NCI-H2081 treated with DMSO at 0.1 percent for 48 hours (cell line): ENCODE measurements at regions not wholly inside any gene's neighbourhood (a gene's known extent, or its start where the extent isn't known, plus 50 kb on each side); places are given as distances from the start of the nearest gene placed in this dataset.
A peak's percentile ranks its signal among the peaks of the same experiment; 100 is the strongest.

Experiments
- DNase-seq: peaks from one replicate; lab custom pipeline; 2025; lab: John Stamatoyannopoulos, UW

DNA sequence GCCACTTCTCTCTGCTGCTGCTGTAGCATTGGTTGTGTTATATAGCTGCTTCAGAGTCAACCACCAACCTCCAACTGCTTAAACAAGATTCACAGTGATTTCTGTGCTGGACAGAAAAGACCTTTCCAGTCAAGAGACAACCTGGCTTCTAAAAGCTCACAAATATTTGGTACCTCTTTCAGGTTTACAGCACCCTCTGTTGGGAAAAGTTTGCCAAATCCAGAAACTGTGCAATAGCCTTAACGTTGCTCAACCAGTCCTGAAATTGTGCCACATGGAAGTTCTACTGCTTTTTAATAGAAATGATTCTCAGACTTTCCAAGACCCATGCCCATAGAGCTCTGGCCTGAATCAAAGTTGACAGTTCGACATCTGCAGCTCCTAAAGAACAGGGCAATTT, 842.1 kb upstream of the HTR2C start:
- peak; percentile 17 for DNase-seq

DNA sequence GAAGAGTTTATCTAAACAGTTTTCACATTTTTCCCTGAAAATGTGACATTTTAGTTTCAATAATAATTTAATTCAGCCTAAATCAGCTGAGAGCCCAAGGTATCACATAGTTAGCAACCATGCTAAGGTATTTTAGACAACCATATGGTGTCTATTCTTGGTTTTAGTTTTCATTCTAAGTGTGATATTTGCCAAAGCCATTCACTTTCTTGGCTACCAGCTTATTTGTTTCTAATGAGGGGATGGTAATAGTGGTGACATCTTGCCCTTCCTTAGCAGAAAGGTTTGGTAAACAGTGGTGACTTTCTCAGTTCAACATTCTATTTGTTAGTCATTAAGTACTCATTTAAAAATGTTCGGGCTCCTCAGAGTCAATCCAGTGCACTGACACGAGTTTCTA, 854.9 kb upstream of the HTR2C start:
- DNase-seq: no peak

DNA sequence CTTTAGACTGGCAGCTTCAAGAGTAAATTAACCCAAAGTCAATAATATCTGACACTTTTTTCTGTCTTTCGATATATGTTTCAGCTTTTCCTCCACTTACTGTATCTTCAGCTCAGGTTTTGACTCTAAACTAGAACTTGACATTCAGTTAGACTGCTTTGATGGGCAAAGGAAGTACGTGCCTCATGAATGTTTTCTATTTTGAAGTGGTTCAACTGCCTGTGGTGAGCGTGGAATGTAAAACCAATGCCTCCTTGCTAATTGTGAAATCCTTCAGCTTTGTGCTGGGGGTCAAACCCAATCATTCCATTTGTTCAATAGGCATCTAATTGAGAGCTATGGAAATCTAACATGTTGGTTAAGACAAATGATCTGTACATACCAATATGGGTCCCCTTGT, 857.0 kb upstream of the HTR2C start:
- no peak for DNase-seq

DNA sequence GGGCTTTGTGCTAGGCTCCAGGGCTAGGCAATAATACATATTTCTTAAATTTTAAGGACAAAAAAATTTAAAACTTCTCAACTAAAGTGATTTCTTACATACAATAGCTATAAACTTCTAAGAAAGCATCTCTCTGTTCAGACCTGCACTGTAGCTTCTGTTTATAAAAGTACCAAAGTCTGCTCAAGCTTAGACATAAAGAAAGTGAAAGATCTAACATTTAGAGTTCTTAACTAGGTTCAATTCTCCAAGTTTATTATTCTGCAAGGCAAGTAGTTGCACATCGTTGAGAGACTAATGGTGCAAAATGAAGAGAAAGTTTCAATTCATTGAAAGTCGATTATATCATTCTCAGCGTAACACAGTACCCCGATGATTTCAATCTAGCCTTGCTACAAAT, 857.4 kb upstream of the HTR2C start:
- DNase-seq: no peak

DNA sequence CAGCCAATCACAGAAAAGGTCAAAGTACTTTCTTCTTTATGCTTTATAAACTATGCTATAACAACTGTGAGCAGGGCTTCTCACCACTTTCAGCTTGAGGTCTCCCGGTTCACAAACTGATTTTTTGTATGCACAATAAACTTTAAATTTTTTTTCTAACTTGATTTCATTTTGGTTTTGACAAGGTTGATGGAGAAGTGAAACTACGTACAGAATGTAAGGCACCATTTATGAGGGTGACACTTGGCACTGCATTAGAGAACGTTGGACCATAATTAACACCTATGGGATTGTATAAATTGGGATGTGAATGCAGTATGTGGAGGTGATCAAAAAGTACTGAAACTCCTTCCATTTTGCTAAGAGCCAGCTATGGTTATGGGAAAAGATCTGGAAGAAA, 857.9 kb upstream of the HTR2C start:
- no peak for DNase-seq

DNA sequence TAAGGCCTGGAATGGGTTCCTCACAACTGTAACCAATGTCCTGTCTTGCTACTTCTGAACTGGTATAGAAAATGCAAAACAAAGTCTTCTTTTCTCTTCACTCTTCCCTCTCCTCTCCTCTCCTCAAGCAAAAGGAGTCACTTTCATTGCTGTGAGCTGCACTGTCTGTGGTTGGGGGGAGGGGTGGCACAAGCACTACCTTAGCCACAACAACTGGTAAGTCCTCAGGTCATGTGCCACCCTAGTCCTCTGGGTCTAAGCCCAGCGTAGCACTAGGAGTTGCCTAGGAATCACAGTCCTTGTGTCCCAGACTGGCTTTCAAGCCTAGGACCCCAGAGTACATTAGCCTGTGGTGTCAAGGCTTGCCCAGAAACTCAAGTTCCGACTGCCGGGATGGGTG, 859.3 kb upstream of the AMOT start:
- no peak for DNase-seq

DNA sequence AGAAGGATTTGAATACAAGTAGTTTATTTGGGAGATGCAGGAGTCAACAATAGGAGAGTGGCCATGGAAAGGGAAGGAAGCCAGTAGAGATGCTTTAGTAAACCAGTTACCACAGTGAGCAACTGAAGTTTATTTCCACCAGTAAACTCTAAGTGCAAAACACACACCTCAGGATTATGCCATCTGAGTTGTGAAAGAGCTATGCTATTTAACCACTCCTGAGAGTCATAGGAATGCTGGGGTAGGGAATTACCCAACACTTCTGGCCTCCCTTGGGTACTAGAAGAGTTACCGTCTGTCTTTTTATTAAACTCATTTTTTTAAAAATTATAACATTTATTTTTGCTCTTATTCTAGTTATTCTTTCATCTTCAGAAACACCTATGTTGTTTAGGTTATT, 834.6 kb upstream of the AMOT start:
- no peak for DNase-seq

DNA sequence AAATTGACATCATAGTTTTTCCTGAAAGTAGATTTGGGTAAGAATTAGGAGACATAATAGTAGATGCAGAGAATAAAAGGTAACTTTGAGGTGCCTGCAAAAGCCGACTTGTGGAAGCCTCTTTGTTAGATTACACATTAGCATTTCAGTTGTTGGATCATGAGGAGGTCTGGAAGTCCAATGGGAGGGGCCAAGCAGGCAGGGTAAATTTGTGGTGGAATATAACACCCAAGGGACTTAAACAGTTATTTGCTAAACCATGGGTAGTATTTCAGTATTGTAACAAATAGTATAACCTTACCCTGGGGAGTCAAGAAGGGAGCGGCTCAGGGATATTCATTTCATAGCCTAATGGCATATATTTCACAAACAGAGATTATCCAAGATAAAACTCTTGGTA, 810.7 kb upstream of the AMOT start:
- no peak for DNase-seq

DNA sequence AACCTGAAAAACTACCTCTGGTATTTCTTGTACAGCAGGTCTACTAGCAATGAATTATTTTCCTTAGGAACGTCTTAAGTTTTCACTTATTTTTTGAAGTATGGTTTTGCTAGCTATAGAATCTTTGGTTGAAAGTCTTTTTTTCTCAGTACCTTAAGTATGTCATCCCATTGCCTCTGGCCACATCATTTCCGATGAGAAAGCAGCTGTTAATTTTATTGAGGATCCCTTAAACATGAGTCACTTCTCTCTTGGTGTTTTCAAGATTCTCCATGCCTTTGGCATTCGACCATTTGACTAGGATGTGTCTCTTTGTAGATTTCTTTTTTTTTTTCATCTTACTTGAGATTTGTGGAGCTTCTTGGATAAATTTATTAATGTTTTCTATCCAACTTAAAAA, 803.8 kb upstream of the AMOT start:
- DNase-seq: no peak

DNA sequence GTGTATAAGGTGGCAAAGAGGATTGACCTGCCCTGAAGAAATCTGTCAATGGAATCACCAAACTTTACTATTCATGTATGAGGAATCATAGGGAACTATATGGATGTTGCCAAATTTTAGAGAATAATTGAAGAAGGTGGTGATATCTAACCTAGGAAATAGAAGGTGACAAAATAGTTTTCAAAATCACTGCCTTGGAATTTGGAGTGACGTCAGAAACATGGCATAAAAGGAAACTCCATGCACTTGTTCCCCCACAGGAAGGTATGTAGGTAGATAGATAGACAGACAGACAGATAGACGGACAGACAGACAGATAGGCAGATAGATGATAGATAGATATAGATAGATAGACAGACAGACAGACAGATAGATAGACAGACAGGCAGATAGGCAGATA, 793.9 kb upstream of the AMOT start:
- DNase-seq: no peak

DNA sequence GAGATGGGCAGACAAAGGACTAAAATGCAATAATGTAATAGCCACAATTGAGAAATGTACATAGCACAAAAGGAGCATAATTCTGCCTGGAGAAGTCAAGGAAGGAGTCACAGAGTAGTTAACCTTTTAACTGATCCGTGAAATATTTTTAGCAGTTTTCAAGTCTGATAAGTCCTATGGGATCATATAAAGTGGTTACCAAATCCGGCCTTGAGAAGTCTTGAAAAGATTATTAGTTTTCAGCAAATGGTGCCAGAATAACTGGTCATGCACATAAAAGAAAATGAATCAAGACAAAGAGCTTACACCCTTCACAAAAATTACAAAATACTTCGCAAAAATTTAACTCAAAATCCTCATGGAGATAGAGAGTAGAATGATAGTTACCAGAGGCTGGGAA, 788.7 kb upstream of the AMOT start:
- DNase-seq: no peak

DNA sequence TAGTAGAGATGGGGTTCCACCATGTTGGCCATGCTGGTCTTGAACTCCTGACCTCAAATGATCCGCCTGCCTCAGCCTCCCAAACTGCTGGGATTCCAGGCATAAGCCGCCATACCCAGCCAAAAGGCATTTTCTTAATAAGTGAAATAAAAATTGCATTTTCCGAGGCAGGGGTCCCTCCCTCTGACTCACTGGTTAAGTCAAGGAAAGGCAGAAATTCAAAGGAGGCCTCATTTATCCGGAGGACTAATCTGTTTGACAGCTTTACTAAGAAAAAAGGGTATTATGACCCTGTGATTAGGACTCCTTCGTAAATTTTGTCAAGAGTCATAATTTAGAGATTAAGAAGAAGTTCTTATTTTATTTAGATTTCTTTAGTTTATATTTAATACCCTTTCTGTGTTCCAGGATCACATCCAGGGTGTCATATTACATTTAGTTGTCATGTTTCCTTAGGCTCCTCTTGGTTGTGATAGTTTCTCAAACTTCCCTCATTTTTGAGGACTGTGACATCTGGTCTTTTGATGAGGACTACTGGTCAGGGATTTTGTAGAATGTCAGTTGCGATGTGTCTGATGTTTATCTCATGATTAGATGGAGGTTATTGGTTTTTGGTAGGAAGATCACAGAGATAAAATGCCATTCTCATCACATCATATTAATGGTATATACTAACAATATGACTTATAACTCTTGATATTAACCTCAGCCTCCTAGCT, 753.7 kb upstream of the AMOT start:
- no peak for DNase-seq

DNA sequence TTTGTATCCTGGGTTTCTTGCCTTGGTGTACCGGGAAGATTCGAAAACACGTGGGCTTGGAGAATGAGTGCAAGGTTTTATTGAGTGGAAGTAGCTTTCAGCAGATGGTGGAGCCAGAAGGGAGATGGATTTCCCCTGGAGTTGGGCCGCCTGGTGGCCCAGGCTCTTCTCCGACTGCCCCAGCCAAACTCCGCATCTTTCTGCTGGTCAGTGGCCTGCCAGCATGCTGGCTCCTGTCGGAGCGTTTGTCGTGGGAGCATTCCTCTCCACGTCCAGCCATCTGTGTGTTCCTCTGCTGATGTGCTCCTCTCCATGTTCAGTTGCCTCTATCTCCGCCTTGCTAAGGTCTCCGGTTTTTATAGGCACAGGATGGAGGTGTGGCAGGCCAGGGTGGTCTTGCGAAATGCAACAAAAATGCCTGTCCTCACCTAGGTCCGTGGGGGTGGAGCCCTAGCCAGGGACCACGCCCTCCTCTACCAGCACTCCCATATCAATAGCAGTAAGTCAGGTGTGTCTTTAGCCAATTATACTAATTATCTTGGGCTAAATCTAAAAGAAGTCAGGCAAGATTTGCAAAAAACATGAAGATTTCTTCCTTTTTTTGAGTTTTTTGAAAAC, 745.8 kb upstream of the AMOT start:
- DNase-seq: no peak

DNA sequence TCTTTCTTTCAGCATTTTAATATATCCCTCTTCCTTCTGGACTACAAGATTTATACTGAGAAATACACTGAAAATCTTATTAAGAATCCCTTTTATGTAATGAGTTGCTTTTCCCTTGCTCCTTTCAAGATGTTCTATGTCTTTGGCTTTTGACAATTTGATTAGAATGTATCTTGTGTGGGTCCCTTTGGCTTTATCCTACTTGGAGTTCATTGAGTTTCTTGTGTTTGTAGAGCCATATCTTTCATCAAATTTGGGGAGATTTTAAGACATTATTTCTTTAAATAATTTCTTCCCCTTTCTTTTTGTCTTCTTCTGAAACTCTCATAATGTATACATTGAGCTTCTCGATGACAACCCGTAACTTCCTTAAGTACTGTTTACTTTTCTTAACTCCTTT, 739.9 kb upstream of the AMOT start:
- no peak for DNase-seq

DNA sequence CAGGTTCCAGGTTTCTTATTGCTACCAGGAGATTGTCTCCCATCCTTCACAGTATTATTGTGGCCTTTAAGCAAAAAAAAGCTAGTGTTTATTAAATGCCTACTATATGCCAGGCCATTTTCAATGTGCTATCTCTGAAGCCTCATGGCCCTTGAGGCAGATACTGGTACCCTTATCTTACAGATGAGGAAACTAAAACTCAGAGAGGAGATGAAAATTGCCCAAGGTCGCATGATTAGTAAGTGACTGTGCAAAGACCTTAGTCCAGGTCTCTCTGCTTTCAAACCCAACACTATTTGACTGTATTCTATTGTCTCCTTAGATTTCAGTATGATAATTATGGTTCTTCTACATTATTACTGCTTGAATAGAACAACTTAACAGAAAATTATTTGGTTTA, 717.9 kb upstream of the AMOT start:
- no peak for DNase-seq

DNA sequence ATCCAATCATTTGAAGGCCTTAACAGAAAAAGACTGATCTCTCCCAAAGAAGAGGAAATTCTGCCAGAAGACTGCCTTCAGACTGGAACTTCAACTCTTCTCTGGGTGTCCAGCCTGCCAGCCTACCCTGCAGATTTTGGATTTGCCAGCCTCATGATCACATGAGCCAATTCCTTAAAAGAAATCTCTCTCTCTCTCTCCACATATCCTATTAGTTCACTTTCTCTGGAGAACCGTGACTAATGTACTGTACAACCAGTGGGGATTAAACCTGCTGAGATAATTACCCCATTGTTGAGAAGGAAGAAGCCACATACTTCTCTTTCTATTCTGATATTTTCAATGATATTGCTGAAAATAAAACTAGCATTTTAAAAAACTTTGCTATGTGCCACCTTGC, 711.3 kb upstream of the AMOT start:
- no peak for DNase-seq

DNA sequence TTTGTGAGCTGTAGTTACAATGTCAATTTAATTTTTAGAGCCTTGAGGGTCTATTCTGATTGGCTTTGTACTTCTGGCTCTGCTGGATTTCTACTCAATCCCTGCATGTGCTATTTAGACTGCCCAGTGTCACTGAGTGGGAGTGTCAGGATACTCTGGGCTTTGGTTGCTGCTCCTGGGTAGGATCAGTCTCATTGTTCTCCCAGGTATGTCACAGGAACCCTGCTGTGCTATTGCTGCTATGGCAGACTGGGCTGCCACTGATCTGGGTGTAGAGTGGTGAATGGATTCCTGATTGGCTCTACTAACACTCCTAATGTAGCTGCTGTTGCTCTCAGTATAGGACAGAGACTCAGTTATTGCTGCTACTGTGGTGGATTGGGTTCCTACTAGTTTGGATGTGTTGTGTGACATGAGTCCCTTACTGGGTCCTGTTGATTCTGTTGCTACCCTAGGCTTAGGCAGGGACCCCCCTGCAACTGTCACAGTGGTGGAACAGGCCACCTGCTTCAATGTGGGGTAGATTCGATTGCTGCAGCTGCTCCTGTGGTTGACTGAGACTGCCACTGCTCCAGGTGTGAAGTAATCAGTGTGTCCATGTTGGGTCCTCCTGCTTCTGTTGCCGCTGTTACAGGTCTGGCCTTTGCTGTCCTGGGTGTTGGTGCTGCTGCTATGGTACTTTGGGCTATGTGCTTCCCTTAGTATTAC, 707.8 kb upstream of the AMOT start:
- no peak for DNase-seq

DNA sequence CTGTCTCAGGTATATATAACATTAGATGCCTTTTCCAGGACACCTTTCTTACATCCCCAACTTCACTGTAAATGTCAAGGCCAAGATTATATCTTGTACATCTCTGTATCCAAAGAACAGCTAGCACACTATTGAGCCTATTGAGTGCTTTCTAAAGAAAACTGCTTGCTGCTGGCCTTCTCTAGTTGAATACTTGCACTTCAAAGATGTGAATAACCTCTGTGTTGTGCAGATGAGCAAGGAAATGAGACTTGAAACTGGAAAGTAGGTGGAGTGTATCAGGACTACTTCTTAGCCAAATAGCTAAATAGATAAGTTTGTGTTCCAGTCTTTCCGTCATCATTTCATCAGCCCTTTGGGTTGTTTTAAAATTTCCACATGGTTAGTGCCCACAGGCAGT, 704.4 kb upstream of the AMOT start:
- no peak for DNase-seq

DNA sequence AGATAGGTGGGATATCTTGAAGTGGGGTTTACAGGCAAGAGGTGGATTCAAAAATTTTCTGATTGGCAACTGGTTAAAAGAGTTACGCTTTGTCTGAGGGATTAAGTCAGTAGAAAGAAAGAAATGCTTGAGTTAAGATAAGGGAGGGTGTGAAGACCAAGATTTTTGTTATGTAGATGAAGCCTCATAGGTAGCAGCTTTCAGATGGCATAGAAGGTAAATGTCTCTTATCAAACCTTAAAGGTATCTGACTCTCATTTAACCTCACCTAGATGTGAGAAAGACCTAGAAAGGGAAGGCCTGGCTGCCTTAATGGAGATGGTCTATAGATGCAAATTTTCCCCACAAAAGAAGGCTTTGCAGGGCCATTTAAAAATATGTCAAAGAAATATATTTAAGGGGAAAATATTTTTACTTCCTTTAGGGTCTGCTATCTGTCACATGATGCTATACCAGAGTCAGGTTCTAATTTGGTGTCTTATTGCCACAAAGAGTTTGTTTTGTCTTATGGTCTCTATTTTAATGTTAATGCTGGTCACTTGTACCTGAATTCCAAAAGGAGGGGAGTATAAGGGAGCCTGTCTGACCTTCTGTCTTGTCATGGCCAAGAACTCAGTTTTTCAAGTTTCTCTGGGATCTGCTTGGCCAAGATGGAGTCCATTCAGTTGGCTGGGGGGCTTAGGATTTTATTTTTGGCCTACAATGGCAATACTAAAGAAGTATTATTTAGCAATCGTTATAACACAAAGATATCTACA, 699.1 kb upstream of the AMOT start:
- no peak for DNase-seq

DNA sequence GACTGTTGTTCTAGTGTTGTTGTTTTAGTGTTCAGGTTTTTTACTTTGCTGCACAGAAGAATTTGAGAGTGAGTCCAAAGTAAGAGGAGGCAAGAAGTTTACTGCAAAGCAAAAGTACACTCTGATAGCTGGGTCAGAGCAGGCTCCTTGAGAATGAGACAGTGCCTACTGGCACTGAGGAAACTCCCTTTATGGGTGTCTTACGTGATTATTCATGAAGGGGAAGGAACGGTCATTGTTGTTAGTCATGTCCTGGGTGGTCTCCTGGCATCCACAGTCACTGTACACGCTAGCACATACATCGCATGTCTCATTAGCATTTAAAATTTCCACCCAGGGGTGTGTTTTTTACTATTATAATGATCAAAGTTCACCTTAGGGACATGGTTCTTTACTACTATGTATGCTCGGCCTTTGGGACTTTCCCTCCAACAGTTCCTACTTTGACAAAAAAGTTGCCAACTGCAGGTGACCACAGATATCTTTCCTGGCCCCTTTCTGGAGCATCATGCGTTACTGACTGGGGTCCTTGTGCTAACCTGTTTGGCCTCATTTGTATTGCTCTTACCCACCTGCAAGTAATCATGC, 688.9 kb upstream of the AMOT start:
- DNase-seq: no peak

DNA sequence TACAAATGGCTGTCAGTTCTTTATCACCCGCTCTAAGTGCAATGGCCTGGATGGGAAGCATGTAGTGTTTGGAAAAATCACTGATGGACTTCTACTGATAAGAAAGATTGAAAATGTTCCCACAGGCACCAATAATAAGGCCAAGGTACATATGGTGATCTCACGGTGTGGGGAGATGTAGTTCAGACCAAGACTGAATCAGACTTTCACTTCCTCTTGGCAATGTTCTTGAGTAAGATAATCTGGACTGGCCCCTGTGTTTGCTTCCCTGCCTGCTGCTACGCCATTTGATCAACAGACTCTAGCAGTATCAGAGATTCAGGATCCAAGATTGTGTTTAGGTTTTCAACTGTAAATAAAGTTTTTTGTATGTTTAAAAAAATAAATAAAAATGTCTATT, 682.2 kb upstream of the AMOT start:
- no peak for DNase-seq

DNA sequence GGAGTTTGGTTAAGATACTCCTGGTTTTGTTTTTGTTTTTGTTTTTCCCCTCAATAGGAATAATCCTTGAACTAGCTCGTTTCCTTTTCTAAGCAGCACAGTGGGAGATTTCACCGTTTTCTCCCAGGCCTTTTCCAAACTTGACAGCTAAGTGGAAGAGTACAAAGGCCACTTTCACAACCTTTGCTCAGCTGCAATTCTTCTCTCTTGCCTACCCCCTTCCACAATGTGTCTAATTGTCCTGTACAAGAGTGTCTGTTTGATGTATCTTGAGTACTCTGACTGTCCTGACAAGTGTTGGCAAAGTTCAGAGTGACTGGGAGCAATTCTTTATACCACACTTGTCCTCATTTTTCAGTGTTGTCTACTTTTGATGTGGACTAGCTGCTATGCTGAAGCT, 674.3 kb upstream of the AMOT start:
- no peak for DNase-seq
